H1 (cell line): ENCODE measurements at regions not wholly inside any gene's neighbourhood (a gene's known extent, or its start where the extent isn't known, plus 50 kb on each side); places are given as distances from the start of the nearest gene placed in this dataset.

Experiments
- CHD2 ChIP-seq: IDR thresholded peaks from 2 replicates; pipeline ENCODE4 v1.6.1; 2012; ENCODE audit warnings: low read length, improper control_type of control experiment
- CHD7 ChIP-seq: fragments of 300-600 bp; sonication (generic); IDR thresholded peaks from 2 replicates; pipeline ENCODE4 v1.7.1; 2012; ENCODE audit warnings: low read length, moderate library complexity, mild to moderate bottlenecking, inconsistent platforms; ENCODE audit not compliant: insufficient replicate concordance
- CTCF ChIP-seq, 3 experiments: IDR thresholded peaks; 1 replicate in 2 of 3; 2 replicates in 1 of 3; pipeline versions ENCODE4 v1.5.1 to v1.6.1; 2011; ENCODE audit warnings: low read length in 3 of 3, mild to moderate bottlenecking in 3 of 3, inconsistent platforms in 2 of 3, low read depth in 1 of 3, moderate library complexity in 1 of 3; ENCODE audit not compliant: insufficient read depth in 1 of 3; ENCODE audit errors: control extremely low read depth in 1 of 3
- HDAC6 ChIP-seq: IDR thresholded peaks from one replicate; pipeline ENCODE4 v1.7.1; 2012; ENCODE audit warnings: low read depth, mild to moderate bottlenecking, inconsistent platforms, low read length, moderate library complexity
- SP2 ChIP-seq: IDR thresholded peaks from 2 replicates; pipeline ENCODE4 v1.6.1; 2012; ENCODE audit warnings: mild to moderate bottlenecking, low read length, inconsistent platforms
- SUZ12 ChIP-seq: fragments of 200-600 bp; sonication (generic); IDR thresholded peaks from 2 replicates; pipeline ENCODE4 v1.6.1; 2012; ENCODE audit warnings: mild to moderate bottlenecking, inconsistent platforms, low read length, moderate library complexity, mixed read lengths

GRCh38 chr22:22999523-22999922, 70.8 kb upstream of the GNAZ start (continued):
- no peak for TF ChIP-seq CTCF (IDR thresholded peaks at IDR 0.05; ENCODE audit: control extremely low read depth in 1 of 3, insufficient read depth in 1 of 3, low read depth in 1 of 3, low read length in 3 of 3)
- no peak for TF ChIP-seq SUZ12
- TF ChIP-seq HDAC6: no peak
- no peak for TF ChIP-seq CHD2
- TF ChIP-seq SP2: no peak
- TF ChIP-seq CHD7: no peak
- TF ChIP-seq, all 59 proteins: peak for 0
